Pancreas (tissue), 10 donors: ENCODE measurements at regions not wholly inside any gene's neighbourhood (a gene's known extent, or its start where the extent isn't known, plus 50 kb on each side); places are given as distances from the start of the nearest gene placed in this dataset.

Experiments used
- ATAC-seq, 4 donors: fragments of 200-7000 bp; cut with Tn5 transposase; one replicate each; pipeline versions ENCODE4 v1.8.0 to v1.9.1; 2020; ENCODE audit warnings: mild to moderate bottlenecking in 4 of 4, moderate library complexity in 4 of 4
- DNase-seq, 6 donors: peaks; one replicate each; pipeline ENCODE4 v3.0.0-alpha.2; 2020
- FAIRE-seq: peaks from 2 replicates; lab custom pipeline; 2012; peaks lifted over from hg19 to GRCh38; lab: Jason Lieb, UNC
- H3K27ac ChIP-seq, 4 donors: fragments of 200-600 bp; sonication (generic); 1 replicate in 3 of 4; 2 replicates in 1 of 4; pipeline versions ENCODE4 v1.5.0 to v1.8.0; 2020
- H3K27me3 ChIP-seq, 4 donors: fragments of 200-600 bp; one replicate each; pipeline ENCODE4 v1.8.0; 2021
- H3K36me3 ChIP-seq, 3 donors: fragments of 200-600 bp; sonication (generic) in 1 of 3; one replicate each; pipeline versions ENCODE4 v1.5.0 to v1.8.0; 2020 to 2021
- H3K4me1 ChIP-seq, 3 donors: fragments of 200-600 bp; one replicate each; pipeline ENCODE4 v1.8.0; 2021
- H3K4me3 ChIP-seq, 4 donors: fragments of 200-600 bp; sonication (generic) in 2 of 4; one replicate each; pipeline versions ENCODE4 v1.5.0 to v1.8.0; 2020 to 2021
- H3K9me3 ChIP-seq, 4 donors: fragments of 200-600 bp; one replicate each; pipeline ENCODE4 v1.8.0; 2021
- WGBS, 2 donors: extraction: QIAGEN DNeasy Blood & Tissue Kit; methylation state at CpG; one replicate each; pipeline ENCODE4 v1.1.7; 2013; 5-methylcytosine and 5-hydroxymethylcytosine counted together
- intact Hi-C, 3 donors: fragments of 100-400 bp; cut with DNase I; formaldehyde crosslinking; loops; one replicate each; pipeline versions ENCODE4 v1.11.1 to v1.14.2; 2022
- TF ChIP-seq, protein P1 (sequence below), 4 donors: fragments of 200-600 bp; sonication (generic) in 3 of 4; IDR thresholded peaks; one replicate each; pipeline versions ENCODE4 v1.5.0 to v1.8.0; 2021; ENCODE audit warnings: antibody characterized with exemption in 4 of 4
- donor health status: healthy with polysubstance abuse.
- donor health status: DM: no; HTN: no; CAD: no; lungs with moderate emphysema.
- donor health status: DM: no; HTN: no; CAD: no.
- donor health status: control.
- donor health status: control.
- donor health status: Bipolar disorder and iron deficiency.
- donor health status: DM: yes; HTN: yes; CAD: no.
- donor health status: DM: no; HTN: no; CAD: no.
- donor health status: DM: no; HTN: no; CAD: no.
- donor health status: DM: yes; HTN: yes; CAD: no.

DNA sequence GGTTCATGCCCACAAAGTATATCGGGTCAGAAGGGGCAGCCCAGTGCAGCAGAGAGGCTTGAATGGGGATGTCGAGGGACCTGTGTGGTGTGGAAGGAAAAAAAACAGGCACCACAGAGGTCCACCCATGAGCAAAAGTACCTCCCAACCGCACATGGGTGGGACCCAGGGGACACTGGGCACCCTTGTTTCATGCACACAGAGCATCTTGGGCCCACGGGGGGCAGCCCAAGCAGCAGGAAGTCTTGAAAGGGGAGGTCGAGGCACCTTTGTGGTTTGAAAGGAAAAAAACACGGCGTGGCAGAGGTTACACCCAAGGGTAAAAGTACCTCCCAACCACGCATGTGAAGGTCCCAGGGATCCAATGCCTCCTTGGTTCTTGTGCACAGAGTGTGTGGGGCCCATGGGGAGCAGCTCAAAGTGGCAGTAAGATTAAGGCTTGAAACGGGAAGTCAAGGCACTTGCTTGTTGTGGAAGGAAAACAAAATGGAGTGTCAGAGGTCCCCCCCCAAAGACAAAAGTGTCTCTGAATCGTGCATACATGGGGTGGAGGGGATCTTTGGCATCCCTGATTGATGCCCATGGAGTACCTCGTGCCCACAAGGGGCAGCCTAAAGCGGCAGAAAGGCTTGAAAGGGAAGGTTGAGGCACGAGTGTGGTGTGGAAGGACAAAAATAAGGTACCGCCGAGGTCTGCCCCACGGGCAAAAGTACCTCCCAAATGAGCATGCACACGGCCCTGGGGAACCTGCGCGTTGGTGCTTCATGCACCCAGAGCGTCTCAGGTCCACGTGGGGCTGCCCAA is 575.5 kb downstream of the ALG10 start:
- intact Hi-C loops = loop anchor here in 1 of 3 donors (5.0 kb wide), 1 partner anchor 40 kb away; no protein-coding TSS in a partner anchor
- ATAC-seq (no peak), DNase-seq (peak in 2 of 6 donors; percentile 3 to 9), FAIRE-seq (no peak)
- TF ChIP-seq, protein P1, sequence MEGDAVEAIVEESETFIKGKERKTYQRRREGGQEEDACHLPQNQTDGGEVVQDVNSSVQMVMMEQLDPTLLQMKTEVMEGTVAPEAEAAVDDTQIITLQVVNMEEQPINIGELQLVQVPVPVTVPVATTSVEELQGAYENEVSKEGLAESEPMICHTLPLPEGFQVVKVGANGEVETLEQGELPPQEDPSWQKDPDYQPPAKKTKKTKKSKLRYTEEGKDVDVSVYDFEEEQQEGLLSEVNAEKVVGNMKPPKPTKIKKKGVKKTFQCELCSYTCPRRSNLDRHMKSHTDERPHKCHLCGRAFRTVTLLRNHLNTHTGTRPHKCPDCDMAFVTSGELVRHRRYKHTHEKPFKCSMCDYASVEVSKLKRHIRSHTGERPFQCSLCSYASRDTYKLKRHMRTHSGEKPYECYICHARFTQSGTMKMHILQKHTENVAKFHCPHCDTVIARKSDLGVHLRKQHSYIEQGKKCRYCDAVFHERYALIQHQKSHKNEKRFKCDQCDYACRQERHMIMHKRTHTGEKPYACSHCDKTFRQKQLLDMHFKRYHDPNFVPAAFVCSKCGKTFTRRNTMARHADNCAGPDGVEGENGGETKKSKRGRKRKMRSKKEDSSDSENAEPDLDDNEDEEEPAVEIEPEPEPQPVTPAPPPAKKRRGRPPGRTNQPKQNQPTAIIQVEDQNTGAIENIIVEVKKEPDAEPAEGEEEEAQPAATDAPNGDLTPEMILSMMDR (IDR thresholded peaks at IDR 0.05) = no peak
- Histone ChIP-seq H3K27me3 (no peaks in the 10 kb centered on the region), H3K27ac (no peak overlapping the region), H3K9me3 (no peaks in the 10 kb centered on the region), H3K4me3 (no peak overlapping the region), H3K4me1 (no peaks in the 10 kb centered on the region), H3K36me3 (no peaks in the 10 kb centered on the region)
- WGBS, 2 donors = 47 to 56% methylated on average over 21 of the region's 21 CpGs

DNA sequence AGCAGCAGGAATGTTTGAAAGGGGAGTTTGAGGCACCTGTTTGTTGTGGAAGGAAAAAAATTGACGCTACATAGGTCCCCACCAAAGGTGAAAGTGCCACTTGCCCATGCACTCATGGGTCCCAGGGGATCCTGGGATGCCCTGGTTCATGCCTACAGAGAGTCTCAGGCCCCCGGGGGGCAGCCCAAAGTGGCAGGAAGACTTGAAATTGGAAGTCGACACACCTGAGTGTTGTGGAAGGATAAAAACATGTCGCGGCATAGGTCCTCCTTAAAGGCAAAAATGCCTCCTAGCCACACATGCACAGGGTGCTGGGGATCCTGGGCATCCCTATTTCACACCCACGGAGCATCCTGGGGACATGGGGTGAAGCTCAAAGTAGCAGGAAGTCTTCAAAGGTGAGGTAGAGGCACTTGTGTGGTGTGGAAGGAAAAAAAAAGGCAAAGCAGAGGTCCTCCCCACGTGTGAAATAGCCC is 576.1 kb downstream of the ALG10 start:
- Histone ChIP-seq H3K4me1 (no peaks in the 10 kb centered on the region), H3K27me3 (no peaks in the 10 kb centered on the region), H3K9me3 (no peaks in the 10 kb centered on the region), H3K36me3 (no peaks in the 10 kb centered on the region), H3K4me3 (no peak overlapping the region), H3K27ac (no peak overlapping the region)
- TF ChIP-seq, protein P1 (IDR thresholded peaks at IDR 0.05) = no peak
- intact Hi-C loops = loop anchor here in 1 of 3 donors (5.0 kb wide), 1 partner anchor 41 kb away; no protein-coding TSS in a partner anchor
- WGBS, 2 donors = 42 to 44% methylated on average over 7 of the region's 7 CpGs
- DNase-seq (peak in 1 of 6 donors; percentile 11), ATAC-seq (no peak), FAIRE-seq (no peak)

DNA sequence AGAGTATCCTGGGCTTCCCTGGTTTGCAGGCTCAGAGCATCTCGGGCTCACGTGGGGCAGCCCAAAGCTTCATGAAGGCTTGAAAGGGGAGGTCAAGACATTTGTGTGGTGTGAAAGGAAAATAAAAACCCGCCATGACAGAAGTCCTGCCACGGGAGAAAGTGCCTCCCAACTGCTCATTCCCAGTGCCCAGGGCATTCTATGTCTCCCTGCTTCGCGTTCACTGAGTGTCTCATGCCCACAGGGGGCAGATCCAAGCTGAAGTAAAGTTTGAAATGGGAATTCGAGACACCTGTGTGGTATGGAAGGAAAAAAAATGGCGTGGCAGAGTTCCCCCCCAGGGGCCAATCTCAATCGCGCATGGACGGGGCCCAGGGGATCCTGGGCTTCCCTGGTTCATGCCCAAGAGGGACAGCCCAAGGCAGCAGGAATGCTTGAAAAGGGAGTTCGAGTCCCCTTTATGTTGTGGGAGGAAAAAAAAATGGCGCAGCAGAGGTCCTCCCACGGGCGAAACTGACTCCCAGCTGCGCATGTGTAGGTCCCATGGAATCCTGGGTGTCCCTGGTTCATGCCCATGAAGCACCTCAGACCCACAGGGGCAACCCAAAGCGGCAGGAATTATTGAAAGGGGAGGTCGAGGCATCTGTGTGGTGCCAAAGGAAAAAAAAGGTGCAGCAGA is 576.7 kb downstream of the ALG10 start:
- DNase-seq = peak in 3 of 6 donors; percentile 2 to 42 (median 36)
- H3K36me3 ChIP-seq = no peaks in the 10 kb centered on the region
- H3K9me3 ChIP-seq = no peaks in the 10 kb centered on the region
- H3K27ac ChIP-seq = no peak overlapping the region
- H3K27me3 ChIP-seq = no peaks in the 10 kb centered on the region
- no peak overlapping the region for H3K4me3 ChIP-seq
- intact Hi-C loops = loop anchor here in 1 of 3 donors (5.0 kb wide), 1 partner anchor 42 kb away; no protein-coding TSS in a partner anchor
- H3K4me1 ChIP-seq = no peaks in the 10 kb centered on the region
- WGBS, 2 donors = 46 to 54% methylated on average over 18 of the region's 18 CpGs
- FAIRE-seq = no peak
- TF ChIP-seq, protein P1 (IDR thresholded peaks at IDR 0.05) = no peak
- ATAC-seq = no peak

DNA sequence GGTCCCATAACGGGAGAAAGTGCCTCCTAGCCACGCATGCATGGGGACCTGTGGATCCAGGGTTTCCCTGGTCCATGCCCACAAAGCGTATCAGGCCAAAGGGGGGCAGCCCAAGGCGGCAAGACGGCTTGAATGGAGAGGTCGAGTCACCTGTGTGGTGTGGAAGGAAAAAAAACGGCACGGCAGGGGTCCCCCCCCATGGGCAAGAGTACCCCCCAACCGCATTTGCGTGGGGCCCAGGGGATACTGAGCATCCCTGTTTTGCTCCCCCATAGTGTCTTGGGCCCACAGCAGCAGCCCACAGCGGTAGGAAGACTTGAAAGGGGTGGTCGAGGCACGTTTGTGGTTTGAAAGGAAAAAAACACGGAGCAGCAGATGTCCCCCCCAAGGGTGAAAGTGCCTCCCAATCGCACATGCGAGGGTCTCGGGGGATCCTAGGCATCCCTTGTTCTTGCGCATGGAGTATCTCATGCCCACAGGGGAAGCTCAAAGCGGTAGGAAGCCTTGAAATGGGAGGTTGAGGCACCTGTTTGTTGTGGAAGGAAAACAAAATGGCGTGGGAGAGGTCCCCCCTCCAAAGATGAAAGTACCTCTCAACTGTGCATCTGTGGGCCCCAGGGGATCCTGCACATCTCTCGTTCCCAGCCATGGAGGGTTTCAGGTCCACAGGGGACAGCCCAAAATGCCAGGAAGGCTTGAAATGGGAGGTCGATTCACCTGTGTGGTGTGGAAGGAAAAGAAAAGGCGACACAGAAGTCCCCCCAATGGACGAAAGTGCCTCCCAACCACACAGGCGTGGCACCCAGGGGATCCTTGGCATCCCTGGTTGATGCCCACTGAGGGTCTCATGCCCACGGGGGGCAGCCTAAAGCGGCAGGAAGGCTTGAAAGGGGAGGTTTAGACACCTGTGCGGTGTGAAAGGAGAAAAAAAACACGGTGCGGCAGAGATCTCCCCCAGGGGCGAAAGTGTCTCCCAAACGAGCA is 577.5 kb downstream of the ALG10 start:
- no peak for ATAC-seq
- 50 to 53% methylated on average over 32 of the region's 32 CpGs for WGBS, 2 donors
- Histone ChIP-seq H3K27ac (no peak overlapping the region), H3K27me3 (no peaks in the 10 kb centered on the region), H3K9me3 (no peaks in the 10 kb centered on the region), H3K4me3 (no peak overlapping the region), H3K36me3 (no peaks in the 10 kb centered on the region), H3K4me1 (no peaks in the 10 kb centered on the region)
- no peak for FAIRE-seq
- intact Hi-C loops = loop anchor here in 1 of 3 donors (5.0 kb wide), 1 partner anchor 43 kb away; no protein-coding TSS in a partner anchor
- TF ChIP-seq, protein P1 (IDR thresholded peaks at IDR 0.05) = no peak
- peak in 3 of 6 donors; percentile 8 to 28 (median 17) for DNase-seq
